ENCODE measurements at regions not wholly inside any gene's neighbourhood (a gene's known extent, or its start where the extent isn't known, plus 50 kb on each side); places are given as distances from the start of the nearest gene placed in this dataset.

- DNase-seq (ENCODE audit: low read depth in 2 of 2) = no peak
These were observed 58.4 kb upstream of the OTX2 start for GRCh38 chr14:56868660-56869059.

GRCh38 chr14:56862836-56863235, 52.6 kb upstream of the OTX2 start:
- DNase-seq (ENCODE audit: low read depth in 2 of 2) = no peak

GRCh38 chr14:56860441-56860840, 50.2 kb upstream of the OTX2 start:
- no peak for DNase-seq (ENCODE audit: low read depth in 2 of 2)

All from lung microvascular endothelial cell (primary cell).